Endothelial cell of umbilical vein (primary cell): ENCODE measurements at regions not wholly inside any gene's neighbourhood (a gene's known extent, or its start where the extent isn't known, plus 50 kb on each side); places are given as distances from the start of the nearest gene placed in this dataset.
"Not testable (repeated sequence)": the region's sequence is repeated elsewhere in the genome, so short reads cannot be mapped to it uniquely, and the experiment has no call there.

Source experiments
- BruUV-seq: library from RNA; stranded (reverse); fragments of 400-500 nt; replicated peaks from 2 replicates; lab custom pipeline; 2021; lab: Mats Ljungman, UMichigan
- CTCF ChIA-PET: fragments of 300-600, 350-600 bp; sonication (Branson Sonifier 250); formaldehyde crosslinking; loops from one replicate; lab custom pipeline; 2021; ENCODE audit warnings: antibody characterized with exemption, inconsistent platforms; lab: Charles Lee
- POLR2A ChIA-PET: fragments of 300-600, 350-600 bp; sonication (Branson Sonifier 250); formaldehyde crosslinking; loops from one replicate; lab custom pipeline; 2021; ENCODE audit warnings: antibody characterized with exemption, inconsistent platforms; lab: Charles Lee
- DNase-seq: peaks from one replicate; pipeline ENCODE4 v3.0.0-alpha.2; 2011; ENCODE audit warnings: low read depth, low spot score
- FAIRE-seq: peaks from 2 replicates; lab custom pipeline; 2011; peaks lifted over from hg19 to GRCh38; lab: Jason Lieb, UNC
- H2AFZ ChIP-seq: 2 replicates; pipeline ENCODE4 v1.6.0; 2012; ENCODE audit warnings: low read depth, low read length, control low read depth, inconsistent platforms
- H3K27ac ChIP-seq: 2 replicates; pipeline ENCODE4 v1.5.1; 2011; ENCODE audit warnings: low read depth, mild to moderate bottlenecking, control low read depth, low read length, moderate library complexity; ENCODE audit not compliant: insufficient read depth
- H3K27me3 ChIP-seq, 2 experiments: 2 replicates each; pipeline versions ENCODE4 v1.6.0 to v1.6.1; 2011; ENCODE audit warnings: low read length in 2 of 2, mixed read lengths in 1 of 2; ENCODE audit not compliant: control insufficient read depth in 2 of 2, insufficient read depth in 2 of 2
- H3K36me3 ChIP-seq, 2 experiments: 2 replicates in 1 of 2; 3 replicates in 1 of 2; pipeline ENCODE4 v1.5.1; 2011; ENCODE audit warnings: low read length in 2 of 2, mild to moderate bottlenecking in 1 of 2, moderate library complexity in 1 of 2; ENCODE audit not compliant: control insufficient read depth in 2 of 2, insufficient read depth in 2 of 2; ENCODE audit errors: extremely low read depth in 1 of 2
- H3K4me1 ChIP-seq: 3 replicates; pipeline ENCODE4 v1.5.1; 2011; ENCODE audit warnings: mild to moderate bottlenecking, low read length; ENCODE audit not compliant: control insufficient read depth, insufficient read depth; ENCODE audit errors: extremely low read depth
- H3K4me2 ChIP-seq: 2 replicates; pipeline ENCODE4 v1.6.1; 2011; ENCODE audit warnings: low read length, control low read depth, mixed read lengths; ENCODE audit not compliant: insufficient read depth
- H3K4me3 ChIP-seq, 3 experiments: fragments of 200-600 bp in 1 of 3; sonication (generic), shearing (Covaris generic) in 1 of 3; replicated peaks in 1 of 3; 2 replicates each; pipeline ENCODE4 v1.5.1; 2011 to 2016; ENCODE audit warnings: control low read depth in 3 of 3, low read length in 3 of 3, mild to moderate bottlenecking in 2 of 3, inconsistent platforms in 1 of 3, low read depth in 1 of 3, moderate library complexity in 1 of 3; ENCODE audit not compliant: insufficient read depth in 1 of 3
- H3K79me2 ChIP-seq: 2 replicates; pipeline ENCODE4 v1.6.0; 2012; ENCODE audit warnings: low read length, inconsistent platforms; ENCODE audit not compliant: control insufficient read depth, insufficient read depth
- H3K9ac ChIP-seq: replicated peaks from 2 replicates; pipeline ENCODE3; 2011; ENCODE audit warnings: low read length, control low read depth; ENCODE audit not compliant: insufficient read depth; ENCODE audit errors: extremely low read depth
- H3K9me1 ChIP-seq: replicated peaks from 3 replicates; pipeline ENCODE4 v1.6.0; 2011; ENCODE audit warnings: mild to moderate bottlenecking, low read length; ENCODE audit not compliant: control insufficient read depth, insufficient read depth; ENCODE audit errors: extremely low read depth
- H3K9me3 ChIP-seq: replicated peaks from 2 replicates; pipeline ENCODE4 v1.5.1; 2012; ENCODE audit warnings: low read length, inconsistent platforms; ENCODE audit not compliant: control insufficient read depth, insufficient read depth
- H4K20me1 ChIP-seq: replicated peaks from 2 replicates; pipeline ENCODE3; 2011; ENCODE audit warnings: mild to moderate bottlenecking, low read length; ENCODE audit not compliant: control insufficient read depth, insufficient read depth; ENCODE audit errors: extremely low read depth
- CTCF ChIP-seq, 2 donors: IDR thresholded peaks; 1 replicate in 1 of 2; 2 replicates in 1 of 2; pipeline ENCODE4 v1.5.1; 2011; ENCODE audit warnings: low read length in 2 of 2, mild to moderate bottlenecking in 2 of 2, moderate library complexity in 2 of 2, control low read depth in 1 of 2, inconsistent platforms in 1 of 2, low read depth in 1 of 2; ENCODE audit not compliant: insufficient read depth in 1 of 2; ENCODE audit errors: extremely low read depth in 1 of 2
- EZH2 ChIP-seq: IDR thresholded peaks from 2 replicates; pipeline ENCODE4 v1.6.1; 2012; ENCODE audit warnings: borderline replicate concordance, low read depth, mild to moderate bottlenecking, moderate library complexity, low read length, inconsistent platforms; ENCODE audit not compliant: severe bottlenecking
- FOS ChIP-seq: IDR thresholded peaks from 2 replicates; pipeline ENCODE4 v1.6.1; 2011; ENCODE audit warnings: mild to moderate bottlenecking, low read length, moderate library complexity, borderline replicate concordance; ENCODE audit not compliant: insufficient read depth
- GATA2 ChIP-seq: IDR thresholded peaks from 2 replicates; pipeline ENCODE4 v1.7.0; 2011; ENCODE audit warnings: low read depth, mild to moderate bottlenecking, moderate library complexity, mixed read lengths, low read length; ENCODE audit not compliant: insufficient read length, insufficient read depth
- JUN ChIP-seq: IDR thresholded peaks from 2 replicates; pipeline ENCODE4 v1.6.1; 2011; ENCODE audit warnings: borderline replicate concordance, low read depth; ENCODE audit not compliant: insufficient read length, insufficient read depth
- MAX ChIP-seq: IDR thresholded peaks from 2 replicates; pipeline ENCODE4 v1.6.1; 2011; ENCODE audit not compliant: insufficient read depth, insufficient read length
- MYC ChIP-seq: IDR thresholded peaks from one replicate; pipeline ENCODE4 v1.6.1; 2011; ENCODE audit warnings: mild to moderate bottlenecking, low read depth, low read length
- POLR2A ChIP-seq: IDR thresholded peaks from 2 replicates; pipeline ENCODE4 v1.6.1; 2012; ENCODE audit warnings: low read depth, mild to moderate bottlenecking, control low read depth, low read length
- POLR2AphosphoS5 ChIP-seq: IDR thresholded peaks from 2 replicates; pipeline ENCODE4 v1.6.1; 2012; ENCODE audit warnings: low read depth, mild to moderate bottlenecking, control low read depth, low read length, moderate library complexity; ENCODE audit not compliant: insufficient read depth
- dilution Hi-C: fragments of 300-500 bp; cut with MboI; formaldehyde crosslinking; loops from one replicate; pipeline ENCODE4 v1.15.0; 2019; ENCODE audit warnings: low sequenced_read_pairs; ENCODE audit not compliant: extremely low pct_ligation_motif_present
- intact Hi-C: fragments of 100-400 bp; cut with micrococcal nuclease; formaldehyde crosslinking; loops from one replicate; pipeline ENCODE4 v1.10.0; 2022

GRCh38 chr3:135598597-135598996 lies 366.9 kb upstream of the PPP2R3A start:
- Histone ChIP-seq H3K4me3 (no peak overlapping the region), H2AFZ (no peak overlapping the region), H4K20me1 (no peaks in the 10 kb centered on the region), H3K9me1 (no peaks in the 10 kb centered on the region), H3K27ac (no peak overlapping the region), H3K36me3 (no peaks in the 10 kb centered on the region), H3K9ac (no peak overlapping the region), H3K4me2 (no peak overlapping the region), H3K27me3 (no peaks in the 10 kb centered on the region), H3K79me2 (no peaks in the 10 kb centered on the region), H3K4me1 (no peaks in the 10 kb centered on the region), H3K9me3 (no peaks in the 10 kb centered on the region)
- no peak for DNase-seq
- ChIA-PET CTCF (no interaction called here), POLR2A (no interaction called here)
- FAIRE-seq, result no peak
- dilution Hi-C loops (no loop called here), intact Hi-C loops (no loop called here)
- no peak for TF ChIP-seq FOS
- TF ChIP-seq EZH2, result no peak
- TF ChIP-seq CTCF (IDR thresholded peaks at IDR 0.05; ENCODE audit: extremely low read depth in 1 of 2, insufficient read depth in 1 of 2, low read depth in 1 of 2, low read length in 2 of 2), result no peak
- TF ChIP-seq MAX, result no peak
- no peak for TF ChIP-seq JUN
- no peak for TF ChIP-seq GATA2
- TF ChIP-seq POLR2A, result no peak
- TF ChIP-seq POLR2AphosphoS5, result no peak
- no peak for TF ChIP-seq MYC
- BruUV-seq, result no TSS peak

- H3K27me3 ChIP-seq, dilution Hi-C loops, H3K4me2 ChIP-seq, intact Hi-C loops, POLR2A ChIA-PET, H3K27ac ChIP-seq, H3K36me3 ChIP-seq, DNase-seq, H3K4me1 ChIP-seq, H3K9ac ChIP-seq, FAIRE-seq, BruUV-seq, H3K4me3 ChIP-seq, H3K9me1 ChIP-seq, H2AFZ ChIP-seq, H3K79me2 ChIP-seq, H3K9me3 ChIP-seq, CTCF ChIA-PET, H4K20me1 ChIP-seq: not testable (repeated sequence)
Measured at GRCh38 chr3:135604512-135604911, 361.0 kb upstream of the PPP2R3A start.
